Neuronal stem cell (in vitro differentiated cells): ENCODE measurements at regions not wholly inside any gene's neighbourhood (a gene's known extent, or its start where the extent isn't known, plus 50 kb on each side); places are given as distances from the start of the nearest gene placed in this dataset.

Source experiments
- DNase-seq: peaks from one replicate; pipeline ENCODE4 v3.0.0-alpha.2; 2013; ENCODE audit warnings: low spot score
- H2AFZ ChIP-seq: one replicate; pipeline ENCODE4 v1.6.1; 2013; ENCODE audit warnings: mild to moderate bottlenecking, low read length, inconsistent platforms
- H2AK5ac ChIP-seq: 2 replicates; pipeline ENCODE4 v1.6.1; 2013; ENCODE audit warnings: low read depth, mild to moderate bottlenecking, inconsistent platforms, low read length, moderate library complexity, mixed read lengths
- H2BK120ac ChIP-seq: 2 replicates; pipeline ENCODE4 v1.6.1; 2013; ENCODE audit warnings: low read depth, mild to moderate bottlenecking, inconsistent platforms, low read length, moderate library complexity, mixed read lengths
- H2BK12ac ChIP-seq: one replicate; pipeline ENCODE4 v1.6.1; 2013; ENCODE audit warnings: low read length, inconsistent platforms
- H2BK15ac ChIP-seq: 2 replicates; pipeline ENCODE4 v1.6.1; 2013; ENCODE audit warnings: mild to moderate bottlenecking, low read length, inconsistent platforms, mixed read lengths
- H2BK5ac ChIP-seq: one replicate; pipeline ENCODE4 v1.6.1; 2013; ENCODE audit warnings: inconsistent platforms, mild to moderate bottlenecking, low read length, moderate library complexity
- H3K14ac ChIP-seq: one replicate; pipeline ENCODE4 v1.6.1; 2013; ENCODE audit warnings: low read length, inconsistent platforms
- H3K18ac ChIP-seq: 2 replicates; pipeline ENCODE4 v1.6.1; 2013; ENCODE audit warnings: low read length, inconsistent platforms
- H3K23ac ChIP-seq: 2 replicates; pipeline ENCODE4 v1.6.1; 2013; ENCODE audit warnings: low read depth, mild to moderate bottlenecking, mixed read lengths, low read length, inconsistent platforms; ENCODE audit not compliant: poor library complexity
- H3K27ac ChIP-seq: replicated peaks from 3 replicates; pipeline ENCODE4 v1.5.1; 2013; ENCODE audit warnings: low read length, inconsistent platforms
- H3K27me3 ChIP-seq, 3 experiments: 2 replicates each; pipeline ENCODE4 v1.6.1; 2013; ENCODE audit warnings: low read length in 3 of 3, mild to moderate bottlenecking in 2 of 3, inconsistent platforms in 1 of 3, low read depth in 1 of 3, mixed read lengths in 1 of 3, moderate library complexity in 1 of 3; ENCODE audit not compliant: control insufficient read depth in 3 of 3, insufficient read depth in 3 of 3
- H3K36me3 ChIP-seq, 2 donors: replicated peaks in 1 of 2; 2 replicates each; pipeline ENCODE4 v1.6.1; 2013; ENCODE audit warnings: low read length in 2 of 2; ENCODE audit not compliant: control insufficient read depth in 2 of 2, insufficient read depth in 2 of 2
- H3K4ac ChIP-seq: 2 replicates; pipeline ENCODE4 v1.6.1; 2013; ENCODE audit warnings: inconsistent platforms, mild to moderate bottlenecking, low read length, moderate library complexity
- H3K4me1 ChIP-seq, 2 donors: 1 replicate in 1 of 2; 2 replicates in 1 of 2; pipeline ENCODE4 v1.6.1; 2013; ENCODE audit warnings: low read length in 2 of 2, low read depth in 1 of 2; ENCODE audit not compliant: control insufficient read depth in 2 of 2, insufficient read depth in 1 of 2
- H3K4me2 ChIP-seq: one replicate; pipeline ENCODE4 v1.6.1; 2013; ENCODE audit warnings: mild to moderate bottlenecking, low read length, inconsistent platforms; ENCODE audit not compliant: insufficient read depth, poor library complexity, severe bottlenecking
- H3K4me3 ChIP-seq, 2 donors: 2 replicates each; pipeline ENCODE4 v1.5.1; 2013; ENCODE audit warnings: low read length in 2 of 2, mild to moderate bottlenecking in 2 of 2, inconsistent platforms in 1 of 2, moderate library complexity in 1 of 2
- H3K79me1 ChIP-seq: one replicate; pipeline ENCODE4 v1.6.1; 2013; ENCODE audit warnings: low read depth, mild to moderate bottlenecking, inconsistent platforms, low read length, moderate library complexity
- H3K9ac ChIP-seq: one replicate; pipeline ENCODE4 v1.6.1; 2013; ENCODE audit warnings: mild to moderate bottlenecking, low read depth, low read length, inconsistent platforms; ENCODE audit not compliant: poor library complexity
- H3K9me3 ChIP-seq, 2 donors: replicated peaks in 1 of 2; 2 replicates each; pipeline versions ENCODE3 to v1.6.1; 2013; ENCODE audit warnings: low read length in 2 of 2, mild to moderate bottlenecking in 2 of 2, inconsistent platforms in 1 of 2, low read depth in 1 of 2, mixed read lengths in 1 of 2, moderate library complexity in 1 of 2; ENCODE audit not compliant: control insufficient read depth in 2 of 2, insufficient read depth in 1 of 2
- H4K8ac ChIP-seq: one replicate; pipeline ENCODE4 v1.6.1; 2013; ENCODE audit warnings: low read depth, mild to moderate bottlenecking, inconsistent platforms, low read length, moderate library complexity
- H4K91ac ChIP-seq: one replicate; pipeline ENCODE4 v1.6.1; 2013; ENCODE audit warnings: low read length, low read depth, mild to moderate bottlenecking, inconsistent platforms; ENCODE audit not compliant: poor library complexity
- WGBS, 2 donors: extraction: QIAGEN DNeasy Blood & Tissue Kit; methylation state at CpG; one replicate each; pipeline ENCODE4 v1.1.7; 2013; ENCODE audit warnings: missing lambda C conversion rate in 2 of 2, mixed read lengths in 1 of 2; ENCODE audit not compliant: insufficient read length in 2 of 2, insufficient replicate concordance in 1 of 2; ENCODE audit errors: extremely low coverage in 2 of 2; 5-methylcytosine and 5-hydroxymethylcytosine counted together

- H3K9me3 ChIP-seq: peaks cover 0 to 5% of the 10 kb centered on the region in 2 donors
Observed at GRCh38 chr2:12317814-12318426, 398.8 kb upstream of the TRIB2 start.

GRCh38 chr2:12318427-12319057 lies 398.2 kb upstream of the TRIB2 start:
- H4K91ac ChIP-seq: no peak overlapping the region
- no peaks in the 10 kb centered on the region for H3K27me3 ChIP-seq
- no peak overlapping the region for H2AK5ac ChIP-seq
- H2BK5ac ChIP-seq: no peak overlapping the region
- peaks cover 0 to 5% of the 10 kb centered on the region in 2 donors for H3K9me3 ChIP-seq
- H3K4ac ChIP-seq: no peak overlapping the region
- no peak overlapping the region for H3K23ac ChIP-seq
- H3K18ac ChIP-seq: no peak overlapping the region
- no CpG with 5 or more reads among the region's 8 CpGs for WGBS, 2 donors
- no peak overlapping the region for H3K4me3 ChIP-seq
- H2BK15ac ChIP-seq: no peak overlapping the region
- DNase-seq: no peak
- no peak overlapping the region for H3K4me2 ChIP-seq
- no peak overlapping the region for H3K14ac ChIP-seq
- no peaks in the 10 kb centered on the region for H3K36me3 ChIP-seq
- H2AFZ ChIP-seq: no peak overlapping the region
- H3K79me1 ChIP-seq: no peaks in the 10 kb centered on the region
- no peak overlapping the region for H4K8ac ChIP-seq
- H3K4me1 ChIP-seq: peaks cover 10% of the 10 kb centered on the region in 2 donors
- no peak overlapping the region for H3K27ac ChIP-seq
- H2BK120ac ChIP-seq: no peak overlapping the region
- H3K9ac ChIP-seq: no peak overlapping the region
- no peak overlapping the region for H2BK12ac ChIP-seq

More at GRCh38 chr2:12317814-12318426, 398.8 kb upstream of the TRIB2 start:
- no peak overlapping the region for H2AK5ac ChIP-seq
- no peak overlapping the region for H3K14ac ChIP-seq
- H3K36me3 ChIP-seq: no peaks in the 10 kb centered on the region
- H3K4me3 ChIP-seq: no peak overlapping the region
- H3K4me2 ChIP-seq: no peak overlapping the region
- H3K4ac ChIP-seq: no peak overlapping the region
- peaks cover 11 to 17% of the 10 kb centered on the region in 2 donors for H3K4me1 ChIP-seq
- H3K9ac ChIP-seq: no peak overlapping the region
- H2BK120ac ChIP-seq: no peak overlapping the region
- no peak overlapping the region for H2BK15ac ChIP-seq
- no peaks in the 10 kb centered on the region for H3K79me1 ChIP-seq
- H3K18ac ChIP-seq: no peak overlapping the region
- H3K23ac ChIP-seq: no peak overlapping the region
- DNase-seq: no peak
- H2AFZ ChIP-seq: no peak overlapping the region
- H2BK12ac ChIP-seq: no peak overlapping the region
- no peaks in the 10 kb centered on the region for H3K27me3 ChIP-seq
- H3K27ac ChIP-seq: no peak overlapping the region
- H4K8ac ChIP-seq: no peak overlapping the region
- no CpG with 5 or more reads among the region's 6 CpGs for whole genome bisulfite sequencing, 2 donors
- no peak overlapping the region for H4K91ac ChIP-seq
- H2BK5ac ChIP-seq: no peak overlapping the region

- Histone ChIP-seq H3K23ac (no peak overlapping the region), H3K79me1 (no peaks in the 10 kb centered on the region), H2AK5ac (no peak overlapping the region), H3K4me2 (no peak overlapping the region), H2BK12ac (no peak overlapping the region), H2BK120ac (no peak overlapping the region), H3K4ac (no peak overlapping the region), H3K14ac (no peak overlapping the region), H2BK15ac (no peak overlapping the region), H4K91ac (no peak overlapping the region), H3K27ac (no peak overlapping the region), H4K8ac (no peak overlapping the region), H3K9ac (no peak overlapping the region), H3K4me3 (no peak overlapping the region), H3K27me3 (no peaks in the 10 kb centered on the region), H3K9me3 (peaks cover 0 to 5% of the 10 kb centered on the region in 2 donors), H3K4me1 (no peaks in the 10 kb centered on the region), H3K36me3 (no peaks in the 10 kb centered on the region), H3K18ac (no peak overlapping the region), H2BK5ac (no peak overlapping the region), H2AFZ (no peak overlapping the region)
- WGBS, 2 donors: no CpG with 5 or more reads among the region's 7 CpGs
- no peak for DNase-seq
Observed at GRCh38 chr2:12320027-12320734, 396.6 kb upstream of the TRIB2 start.

GRCh38 chr2:12320991-12321641 lies 395.6 kb upstream of the TRIB2 start:
- no peak for DNase-seq
- Histone ChIP-seq H3K4me3 (no peak overlapping the region), H3K36me3 (no peaks in the 10 kb centered on the region), H3K4me1 (no peaks in the 10 kb centered on the region), H2BK5ac (no peak overlapping the region), H2AK5ac (no peak overlapping the region), H2BK12ac (no peak overlapping the region), H3K18ac (no peak overlapping the region), H2BK15ac (no peak overlapping the region), H3K4me2 (no peak overlapping the region), H3K23ac (no peak overlapping the region), H3K4ac (no peak overlapping the region), H3K27me3 (no peaks in the 10 kb centered on the region), H3K9ac (no peak overlapping the region), H3K14ac (no peak overlapping the region), H4K91ac (no peak overlapping the region), H4K8ac (no peak overlapping the region), H2AFZ (no peak overlapping the region), H3K9me3 (no peaks in the 10 kb centered on the region), H2BK120ac (no peak overlapping the region), H3K79me1 (no peaks in the 10 kb centered on the region), H3K27ac (no peak overlapping the region)
- WGBS, 2 donors: no CpG with 5 or more reads among the region's 7 CpGs
